ENCODE measurements at regions not wholly inside any gene's neighbourhood (a gene's known extent, or its start where the extent isn't known, plus 50 kb on each side); places are given as distances from the start of the nearest gene placed in this dataset.

GRCh38 chr2:144128130-144128746 lies 391.7 kb downstream of the ZEB2 start:
- H3K9me3 Mint-ChIP-seq (ENCODE audit: unreplicated experiment): no peaks in the 10 kb centered on the region
- DNase-seq (ENCODE audit: low spot score): no peak
- H3K4me3 Mint-ChIP-seq (ENCODE audit: unreplicated experiment): no peak overlapping the region
- no peak for TF ChIP-seq CTCF (IDR thresholded peaks at IDR 0.05; ENCODE audit: unreplicated experiment)
- no peak overlapping the region for H3K27ac Mint-ChIP-seq (ENCODE audit: unreplicated experiment)
- no peaks in the 10 kb centered on the region for H3K36me3 Mint-ChIP-seq (ENCODE audit: low read depth, unreplicated experiment)
- H3K27me3 Mint-ChIP-seq (ENCODE audit: unreplicated experiment): no peaks in the 10 kb centered on the region
- H3K4me1 Mint-ChIP-seq (ENCODE audit: unreplicated experiment): no peaks in the 10 kb centered on the region

GRCh38 chr2:144127693-144128092 lies 392.2 kb downstream of the ZEB2 start:
- no peak overlapping the region for H3K27ac Mint-ChIP-seq (ENCODE audit: unreplicated experiment)
- no peaks in the 10 kb centered on the region for H3K9me3 Mint-ChIP-seq (ENCODE audit: unreplicated experiment)
- TF ChIP-seq CTCF (IDR thresholded peaks at IDR 0.05; ENCODE audit: unreplicated experiment): no peak
- no peak overlapping the region for H3K4me3 Mint-ChIP-seq (ENCODE audit: unreplicated experiment)
- no peak for DNase-seq (ENCODE audit: low spot score)
- no peaks in the 10 kb centered on the region for H3K27me3 Mint-ChIP-seq (ENCODE audit: unreplicated experiment)
- H3K36me3 Mint-ChIP-seq (ENCODE audit: low read depth, unreplicated experiment): no peaks in the 10 kb centered on the region
- H3K4me1 Mint-ChIP-seq (ENCODE audit: unreplicated experiment): no peaks in the 10 kb centered on the region

- Mint-ChIP-seq H3K27me3 (ENCODE audit: unreplicated experiment) (no peaks in the 10 kb centered on the region), H3K4me1 (ENCODE audit: unreplicated experiment) (no peaks in the 10 kb centered on the region), H3K36me3 (ENCODE audit: low read depth, unreplicated experiment) (no peaks in the 10 kb centered on the region), H3K4me3 (ENCODE audit: unreplicated experiment) (no peak overlapping the region), H3K9me3 (ENCODE audit: unreplicated experiment) (no peaks in the 10 kb centered on the region), H3K27ac (ENCODE audit: unreplicated experiment) (no peak overlapping the region)
- no peak for DNase-seq (ENCODE audit: low spot score)
- TF ChIP-seq CTCF (IDR thresholded peaks at IDR 0.05; ENCODE audit: unreplicated experiment): no peak
Observed at GRCh38 chr2:144126302-144126701, 393.6 kb downstream of the ZEB2 start.

GRCh38 chr2:144125751-144126150 lies 394.2 kb downstream of the ZEB2 start:
- Mint-ChIP-seq H3K4me1 (ENCODE audit: unreplicated experiment) (no peaks in the 10 kb centered on the region), H3K9me3 (ENCODE audit: unreplicated experiment) (no peaks in the 10 kb centered on the region), H3K4me3 (ENCODE audit: unreplicated experiment) (no peak overlapping the region), H3K36me3 (ENCODE audit: low read depth, unreplicated experiment) (no peaks in the 10 kb centered on the region), H3K27ac (ENCODE audit: unreplicated experiment) (no peak overlapping the region), H3K27me3 (ENCODE audit: unreplicated experiment) (no peaks in the 10 kb centered on the region)
- DNase-seq (ENCODE audit: low spot score): no peak
- TF ChIP-seq CTCF (IDR thresholded peaks at IDR 0.05; ENCODE audit: unreplicated experiment): no peak

GRCh38 chr2:144124882-144125281 lies 395.0 kb downstream of the ZEB2 start:
- Mint-ChIP-seq H3K27me3 (ENCODE audit: unreplicated experiment) (no peaks in the 10 kb centered on the region), H3K36me3 (ENCODE audit: low read depth, unreplicated experiment) (no peaks in the 10 kb centered on the region), H3K27ac (ENCODE audit: unreplicated experiment) (no peak overlapping the region), H3K9me3 (ENCODE audit: unreplicated experiment) (no peaks in the 10 kb centered on the region), H3K4me3 (ENCODE audit: unreplicated experiment) (no peak overlapping the region), H3K4me1 (ENCODE audit: unreplicated experiment) (no peaks in the 10 kb centered on the region)
- no peak for TF ChIP-seq CTCF (IDR thresholded peaks at IDR 0.05; ENCODE audit: unreplicated experiment)
- DNase-seq (ENCODE audit: low spot score): no peak
